D721Med (cell line): ENCODE measurements at regions not wholly inside any gene's neighbourhood (a gene's known extent, or its start where the extent isn't known, plus 50 kb on each side); places are given as distances from the start of the nearest gene placed in this dataset.

Experiments
- DNase-seq: peaks from one replicate; pipeline ENCODE4 v3.0.0; 2011; ENCODE audit warnings: low spot score; ENCODE audit not compliant: insufficient read length
- FAIRE-seq: peaks from 2 replicates; lab custom pipeline; 2011; peaks lifted over from hg19 to GRCh38; lab: Jason Lieb, UNC
- TF ChIP-seq, protein P1 (sequence below): IDR thresholded peaks from 2 replicates; pipeline ENCODE4 v1.5.1; 2012; ENCODE audit warnings: mild to moderate bottlenecking, control low read depth; ENCODE audit not compliant: insufficient read depth; ENCODE audit errors: missing control alignments

DNA sequence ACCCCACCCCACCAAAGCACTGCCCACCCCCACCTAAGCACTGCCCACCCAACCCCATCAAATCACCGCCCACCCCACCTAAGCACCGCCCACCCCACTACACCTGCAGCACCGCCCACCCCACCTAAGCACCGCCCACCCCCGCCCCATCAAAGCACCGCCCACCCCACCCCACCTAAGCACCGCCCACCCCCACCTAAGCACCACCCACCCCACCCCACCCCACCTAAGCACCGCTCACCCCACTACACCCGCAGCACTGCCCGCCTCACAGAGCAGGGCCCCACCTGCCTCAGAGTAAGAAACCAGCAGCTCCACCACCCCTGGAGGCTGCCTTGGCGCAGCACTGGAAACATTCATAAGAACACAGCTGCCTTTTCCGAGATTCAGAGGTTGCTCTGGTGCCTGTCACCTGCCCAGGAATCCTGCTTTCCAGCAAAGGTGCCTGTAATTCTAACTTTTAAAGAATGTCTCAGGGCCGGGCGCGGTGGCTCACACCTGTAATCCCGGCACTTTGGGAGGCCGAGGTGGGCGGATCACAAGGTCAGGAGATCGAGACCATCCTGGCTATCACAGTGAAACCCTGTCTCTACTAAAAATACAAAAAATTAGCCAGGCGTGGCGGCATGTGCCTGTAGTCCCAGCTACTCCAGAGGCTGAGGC, 148.2 kb downstream of the BMP7 start:
- TF ChIP-seq, protein P1, sequence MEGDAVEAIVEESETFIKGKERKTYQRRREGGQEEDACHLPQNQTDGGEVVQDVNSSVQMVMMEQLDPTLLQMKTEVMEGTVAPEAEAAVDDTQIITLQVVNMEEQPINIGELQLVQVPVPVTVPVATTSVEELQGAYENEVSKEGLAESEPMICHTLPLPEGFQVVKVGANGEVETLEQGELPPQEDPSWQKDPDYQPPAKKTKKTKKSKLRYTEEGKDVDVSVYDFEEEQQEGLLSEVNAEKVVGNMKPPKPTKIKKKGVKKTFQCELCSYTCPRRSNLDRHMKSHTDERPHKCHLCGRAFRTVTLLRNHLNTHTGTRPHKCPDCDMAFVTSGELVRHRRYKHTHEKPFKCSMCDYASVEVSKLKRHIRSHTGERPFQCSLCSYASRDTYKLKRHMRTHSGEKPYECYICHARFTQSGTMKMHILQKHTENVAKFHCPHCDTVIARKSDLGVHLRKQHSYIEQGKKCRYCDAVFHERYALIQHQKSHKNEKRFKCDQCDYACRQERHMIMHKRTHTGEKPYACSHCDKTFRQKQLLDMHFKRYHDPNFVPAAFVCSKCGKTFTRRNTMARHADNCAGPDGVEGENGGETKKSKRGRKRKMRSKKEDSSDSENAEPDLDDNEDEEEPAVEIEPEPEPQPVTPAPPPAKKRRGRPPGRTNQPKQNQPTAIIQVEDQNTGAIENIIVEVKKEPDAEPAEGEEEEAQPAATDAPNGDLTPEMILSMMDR = no peak
- no peak for FAIRE-seq
- DNase-seq = no peak
